Tibial artery (tissue), 4 donors: ENCODE measurements at regions not wholly inside any gene's neighbourhood (a gene's known extent, or its start where the extent isn't known, plus 50 kb on each side); places are given as distances from the start of the nearest gene placed in this dataset.

Experiments used
- DNase-seq, 2 donors: peaks; one replicate each; pipeline ENCODE4 v3.0.0-alpha.2; 2019
- H3K27ac ChIP-seq, 2 donors: fragments of 200-600 bp; sonication (generic) in 1 of 2; 1 replicate in 1 of 2; 2 replicates in 1 of 2; pipeline ENCODE4 v1.5.1; 2018 to 2019; ENCODE audit warnings: mild to moderate bottlenecking in 1 of 2
- H3K27me3 ChIP-seq, 2 donors: fragments of 200-600 bp; sonication (generic) in 1 of 2; one replicate each; pipeline versions ENCODE4 v1.5.1 to v1.6.0; 2016 to 2019
- H3K36me3 ChIP-seq, 3 donors: fragments of 200-600 bp; sonication (generic) in 2 of 3; one replicate each; pipeline ENCODE4 v1.5.1; 2016 to 2019; ENCODE audit warnings: mild to moderate bottlenecking in 2 of 3
- H3K4me1 ChIP-seq, 4 donors: fragments of 200-600 bp; sonication (generic) in 2 of 4; 1 replicate in 3 of 4; 2 replicates in 1 of 4; pipeline ENCODE4 v1.5.1; 2016 to 2019
- H3K4me3 ChIP-seq, 2 donors: fragments of 200-600 bp; sonication (generic) in 1 of 2; 1 replicate in 1 of 2; 2 replicates in 1 of 2; pipeline ENCODE4 v1.5.1; 2018 to 2019; ENCODE audit warnings: mild to moderate bottlenecking in 2 of 2
- H3K9me3 ChIP-seq, 3 donors: fragments of 200-600 bp; sonication (generic) in 1 of 3; one replicate each; pipeline ENCODE4 v1.5.1; 2016 to 2019
- CTCF ChIP-seq, 2 experiments: fragments of 200-600 bp in 1 of 2; fragments of 450-650 bp in 1 of 2; IDR thresholded peaks; one replicate each; pipeline ENCODE4 v1.5.1; 2017 to 2019; ENCODE audit warnings: antibody characterized with exemption in 2 of 2, mild to moderate bottlenecking in 1 of 2, moderate library complexity in 1 of 2
- intact Hi-C: fragments of 100-400 bp; cut with DNase I; formaldehyde crosslinking; loops from one replicate; pipeline ENCODE4 v1.15.0; 2023; ENCODE audit warnings: low total_unique reads

- no peak for DNase-seq
- intact Hi-C loops, result no loop called here
- no peaks in the 10 kb centered on the region for H3K36me3 ChIP-seq
- H3K9me3 ChIP-seq, result no peaks in the 10 kb centered on the region
- H3K27ac ChIP-seq, result no peak overlapping the region
- no peak overlapping the region for H3K4me3 ChIP-seq
- TF ChIP-seq CTCF (IDR thresholded peaks at IDR 0.05), result no peak
- H3K27me3 ChIP-seq, result no peaks in the 10 kb centered on the region
- no peaks in the 10 kb centered on the region for H3K4me1 ChIP-seq
These were observed 621.4 kb upstream of the DIPK2B start for GRCh38 chrX:45822124-45822523.

- Histone ChIP-seq H3K4me1 (no peaks in the 10 kb centered on the region), H3K36me3 (no peaks in the 10 kb centered on the region), H3K27me3 (no peaks in the 10 kb centered on the region), H3K9me3 (no peaks in the 10 kb centered on the region), H3K27ac (no peak overlapping the region), H3K4me3 (no peak overlapping the region)
- no peak for DNase-seq
- no peak for TF ChIP-seq CTCF (IDR thresholded peaks at IDR 0.05)
- intact Hi-C loops, result no loop called here
These were observed 618.2 kb upstream of the DIPK2B start for GRCh38 chrX:45818913-45819312.

- Histone ChIP-seq H3K36me3 (no peaks in the 10 kb centered on the region), H3K27ac (no peak overlapping the region), H3K4me3 (no peak overlapping the region), H3K4me1 (no peaks in the 10 kb centered on the region), H3K9me3 (no peaks in the 10 kb centered on the region), H3K27me3 (no peaks in the 10 kb centered on the region)
- no peak for TF ChIP-seq CTCF (IDR thresholded peaks at IDR 0.05)
- DNase-seq, result no peak
- intact Hi-C loops, result no loop called here
These were observed 614.8 kb upstream of the DIPK2B start for GRCh38 chrX:45815441-45815840.

- no peaks in the 10 kb centered on the region for H3K9me3 ChIP-seq
- intact Hi-C loops, result no loop called here
- H3K4me1 ChIP-seq, result no peaks in the 10 kb centered on the region
- no peak overlapping the region for H3K4me3 ChIP-seq
- TF ChIP-seq CTCF (IDR thresholded peaks at IDR 0.05), result no peak
- no peaks in the 10 kb centered on the region for H3K36me3 ChIP-seq
- DNase-seq, result no peak
- H3K27me3 ChIP-seq, result no peaks in the 10 kb centered on the region
- H3K27ac ChIP-seq, result no peak overlapping the region
These were observed 610.6 kb upstream of the DIPK2B start for GRCh38 chrX:45811326-45811725.

- TF ChIP-seq CTCF (IDR thresholded peaks at IDR 0.05), result no peak
- H3K9me3 ChIP-seq, result no peaks in the 10 kb centered on the region
- DNase-seq, result no peak
- peak overlapping the region; percentile 10 to 18 for H3K4me3 ChIP-seq
- peak overlapping the region; percentile 59 to 79 for H3K27ac ChIP-seq
- H3K4me1 ChIP-seq, result peaks cover 0 to 3% (median 0%) of the 10 kb centered on the region in 4 donors
- intact Hi-C loops, result no loop called here
- H3K27me3 ChIP-seq, result no peaks in the 10 kb centered on the region
- no peaks in the 10 kb centered on the region for H3K36me3 ChIP-seq
These were observed 607.1 kb upstream of the DIPK2B start for GRCh38 chrX:45807572-45808425.
